ENCODE measurements at regions not wholly inside any gene's neighbourhood (a gene's known extent, or its start where the extent isn't known, plus 50 kb on each side); places are given as distances from the start of the nearest gene placed in this dataset.

DNA sequence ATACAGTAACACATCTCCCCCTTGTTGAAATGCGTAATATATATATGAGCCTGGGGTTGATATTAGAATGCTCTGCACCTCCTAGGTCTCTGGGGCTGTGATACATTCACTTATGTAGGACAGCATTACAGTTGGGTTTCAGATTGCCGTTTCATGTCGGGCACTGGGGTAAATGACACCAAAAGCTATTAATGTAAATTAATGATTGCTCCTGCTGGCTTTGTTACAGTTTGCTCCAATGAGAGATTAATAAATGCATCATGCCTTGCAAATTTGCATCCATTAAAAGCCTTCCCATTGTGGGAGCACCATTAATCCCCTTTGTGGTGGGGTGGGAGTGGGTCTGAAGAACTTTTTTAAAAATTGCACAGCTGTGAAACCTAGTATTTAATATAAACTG, 584.4 kb upstream of the EEF2KMT start:
- no peak for DNase-seq

GRCh38 chr16:5678371-5678770, 580.8 kb upstream of the EEF2KMT start:
- no peak for DNase-seq

DNA sequence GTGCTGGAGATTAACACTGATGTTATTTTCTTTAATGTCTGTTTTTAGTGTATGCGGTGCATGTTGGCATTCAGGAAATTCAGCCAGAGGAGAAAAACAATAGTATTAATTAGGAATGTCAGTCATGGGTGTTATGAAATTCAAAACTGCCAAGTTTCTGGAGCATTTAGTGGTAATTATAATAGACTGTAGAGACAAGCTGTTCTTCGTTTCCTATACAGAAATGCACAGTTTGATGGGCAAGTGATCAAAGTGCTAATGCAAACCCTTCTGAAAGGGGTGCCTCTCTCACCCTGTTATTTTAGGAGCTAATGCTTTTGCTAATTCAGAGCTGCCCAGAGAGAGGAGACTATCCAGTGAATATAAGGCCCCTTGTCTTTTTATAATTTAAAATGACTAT, 573.8 kb upstream of the EEF2KMT start:
- no peak for DNase-seq

DNA sequence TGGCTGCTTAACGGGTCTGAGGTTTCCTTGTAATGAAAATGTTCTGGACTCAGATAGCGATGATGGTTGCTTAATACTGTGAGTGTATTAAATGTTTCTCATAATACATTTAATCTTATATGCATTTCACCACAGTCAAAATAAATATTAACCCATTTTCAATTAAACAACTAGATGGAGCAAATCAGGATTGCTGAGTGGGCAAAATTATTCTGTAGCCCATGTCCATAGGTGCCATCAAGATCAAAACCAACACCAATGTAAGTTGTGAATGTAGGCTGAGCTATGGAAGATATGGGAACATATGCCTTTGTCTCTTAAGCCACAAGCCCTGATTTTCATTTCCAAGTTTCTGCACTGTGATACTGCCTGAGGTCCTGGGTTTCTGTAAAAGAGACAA, 572.6 kb upstream of the EEF2KMT start:
- no peak for DNase-seq

- DNase-seq = no peak
Observed at GRCh38 chr16:5668553-5668952, 571.0 kb upstream of the EEF2KMT start.

GRCh38 chr16:5665834-5666233, 568.2 kb upstream of the EEF2KMT start:
- DNase-seq = no peak

- no peak for DNase-seq
Observed at GRCh38 chr16:5653789-5654188, 556.2 kb upstream of the EEF2KMT start.

DNA sequence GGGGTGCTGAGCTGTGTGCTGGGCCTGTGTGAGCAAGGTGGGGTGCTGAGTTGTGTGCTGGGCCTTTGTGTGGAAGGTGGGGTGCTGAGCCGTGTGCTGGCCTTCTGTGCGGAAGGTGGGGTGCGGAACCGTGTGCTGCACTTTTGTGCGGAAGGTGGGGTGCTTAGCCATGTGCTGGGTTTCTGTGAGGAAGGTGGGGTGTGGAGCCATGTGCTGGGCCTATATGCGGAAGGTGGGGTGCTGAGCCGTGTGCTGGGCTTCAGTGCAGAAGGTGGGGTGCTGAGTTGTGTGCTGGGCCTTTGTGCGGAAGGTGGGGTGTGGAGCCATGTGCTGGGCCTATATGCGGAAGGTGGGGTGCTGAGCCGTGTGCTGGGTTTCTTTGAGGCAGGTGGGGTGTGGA, 555.4 kb upstream of the EEF2KMT start:
- no peak for DNase-seq

DNA sequence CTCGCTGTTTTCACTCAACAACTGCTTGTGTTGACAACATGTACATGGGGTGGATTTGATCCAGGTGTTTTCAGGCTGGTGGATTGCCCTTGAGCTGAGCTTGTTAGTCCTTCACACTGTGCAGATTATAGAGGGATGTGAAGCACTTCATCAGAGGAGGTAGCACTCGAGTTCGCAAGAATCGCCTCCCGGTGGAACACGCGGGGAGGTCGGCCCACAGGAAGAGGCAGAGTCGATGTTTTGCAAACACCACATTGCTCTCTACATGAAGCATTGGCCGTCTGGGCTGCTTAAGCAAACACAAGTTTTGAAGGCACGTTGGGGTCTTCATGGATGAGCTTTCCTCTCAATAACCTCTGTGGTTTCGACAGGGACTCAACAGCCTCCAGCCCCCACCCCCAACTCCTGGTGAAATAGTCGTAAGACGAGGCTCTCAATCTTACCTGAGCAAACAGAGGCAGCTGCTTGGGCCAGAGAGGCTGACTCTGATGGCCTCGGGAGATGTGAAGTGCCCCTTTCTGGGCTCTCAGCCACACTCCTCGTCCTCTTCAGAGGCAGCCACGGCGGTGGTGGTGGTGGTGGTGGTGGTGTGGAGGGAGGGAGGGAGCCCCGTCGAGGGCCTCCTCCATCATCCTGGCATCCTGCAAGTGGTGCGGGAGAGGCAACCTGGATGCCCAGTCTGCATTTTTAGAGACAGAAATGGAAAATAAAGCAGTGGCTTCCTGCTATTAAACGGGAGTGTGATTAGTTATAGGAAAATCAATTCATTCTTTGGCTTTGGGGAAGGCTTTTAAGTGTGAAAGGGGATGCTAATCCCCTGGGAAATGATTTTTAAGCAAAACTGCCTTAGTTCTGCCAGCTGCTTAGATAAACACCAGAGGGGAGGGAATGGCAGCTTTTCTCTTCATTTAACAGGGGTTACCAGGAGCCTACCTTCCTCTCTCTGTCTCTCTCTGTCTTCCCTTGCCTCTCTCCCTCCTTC, 552.5 kb upstream of the EEF2KMT start:
- no peak for DNase-seq

GRCh38 chr16:5647051-5647450, 549.5 kb upstream of the EEF2KMT start:
- no peak for DNase-seq

- DNase-seq = no peak
Observed at GRCh38 chr16:5643855-5644531, 546.4 kb upstream of the EEF2KMT start.

GRCh38 chr16:5642436-5642835, 544.8 kb upstream of the EEF2KMT start:
- DNase-seq = no peak

- DNase-seq = no peak
Observed at GRCh38 chr16:5642011-5642410, 544.4 kb upstream of the EEF2KMT start.

DNA sequence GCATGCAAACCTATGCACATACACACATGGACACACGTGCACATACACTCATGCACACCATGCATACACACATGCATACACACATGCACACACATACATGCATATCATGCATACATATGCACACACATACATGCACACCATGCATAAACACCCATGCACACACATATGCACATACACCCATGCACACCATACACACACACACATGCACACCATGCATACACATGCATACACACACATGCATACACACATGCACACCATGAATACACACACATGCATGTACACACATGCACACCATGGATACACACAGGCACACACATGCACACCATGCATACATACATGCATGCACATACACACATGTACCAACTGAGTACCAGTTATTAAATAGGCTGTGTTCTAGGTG, 543.3 kb upstream of the EEF2KMT start:
- DNase-seq = no peak

DNA sequence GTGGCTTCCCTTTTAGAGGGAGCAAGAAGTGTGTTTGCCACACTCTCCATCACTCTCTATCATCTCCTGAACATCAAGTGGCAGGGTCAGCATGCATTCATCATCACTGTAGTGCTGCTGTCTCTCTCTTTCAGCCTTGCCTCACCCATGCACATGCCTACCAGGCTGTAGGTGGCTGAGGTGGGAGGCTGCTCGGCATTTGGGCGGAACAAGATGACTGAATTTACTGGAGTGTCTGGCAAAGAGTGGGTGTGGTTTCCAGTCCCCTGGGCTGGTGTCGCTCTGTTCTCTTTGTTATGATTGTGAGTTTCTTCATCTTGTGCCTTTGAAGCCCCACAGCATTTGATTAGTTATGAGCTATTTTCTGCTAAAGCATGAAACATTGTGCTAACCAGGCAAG, 541.9 kb upstream of the EEF2KMT start:
- DNase-seq = no peak

GRCh38 chr16:5635331-5635730, 537.7 kb upstream of the EEF2KMT start:
- no peak for DNase-seq

DNA sequence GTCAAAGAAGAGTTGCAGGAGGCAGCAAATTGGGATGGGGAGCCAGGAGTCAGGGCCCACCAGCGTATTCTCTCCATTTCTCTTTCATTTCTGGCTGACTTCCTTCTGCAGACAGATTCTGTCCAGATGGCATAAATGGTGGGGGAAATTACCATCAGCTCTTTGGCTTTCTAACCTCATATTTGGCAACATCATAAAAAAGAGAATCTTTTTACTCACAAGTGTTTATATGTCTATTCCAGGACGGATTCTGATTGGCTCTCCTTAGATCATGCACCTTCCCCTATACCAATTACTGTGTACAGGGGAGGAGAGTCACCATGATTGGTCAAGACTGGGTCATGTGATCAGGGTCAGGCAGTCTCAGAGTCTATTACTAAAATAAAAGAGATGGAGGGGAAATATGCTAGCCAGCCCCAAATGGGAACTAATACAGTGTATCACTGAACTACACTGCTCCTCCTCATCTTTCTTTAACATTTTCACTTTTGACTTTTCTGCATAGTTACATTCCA, 537.1 kb upstream of the EEF2KMT start:
- DNase-seq = no peak

- DNase-seq = no peak
Observed at GRCh38 chr16:5633845-5634440, 536.3 kb upstream of the EEF2KMT start.

DNA sequence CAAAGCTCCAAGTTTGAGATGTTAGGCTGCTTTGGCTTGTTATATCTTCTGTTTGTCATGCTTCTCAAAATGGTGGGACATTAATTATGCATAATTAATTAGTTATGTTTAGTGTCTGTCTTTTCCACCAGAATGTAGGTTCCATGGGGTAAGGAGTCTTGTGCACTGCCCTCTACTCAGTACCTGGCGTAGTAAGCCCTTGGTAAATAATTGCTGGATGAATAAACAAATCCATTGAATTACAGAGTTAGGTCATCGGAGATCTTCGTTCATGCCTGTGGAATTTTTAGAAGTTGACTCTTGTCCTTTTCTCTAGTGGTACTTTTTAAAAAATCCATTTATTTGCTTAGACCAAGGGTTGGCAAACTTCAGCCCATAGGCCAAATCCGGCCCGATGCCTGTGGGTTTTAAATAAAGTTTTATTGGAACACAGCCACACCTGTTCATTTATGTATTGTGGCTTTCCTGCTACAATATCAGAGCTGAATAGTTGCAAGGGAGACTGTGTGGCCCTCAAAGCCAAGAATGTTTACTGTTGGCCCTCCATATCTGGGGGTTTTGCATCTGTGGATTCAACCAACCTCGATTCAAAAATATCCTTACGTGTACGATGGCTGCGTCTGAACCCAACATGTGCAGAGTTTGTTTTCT, 524.8 kb upstream of the EEF2KMT start:
- DNase-seq = no peak

GRCh38 chr16:5621826-5622225, 524.2 kb upstream of the EEF2KMT start:
- DNase-seq = no peak

DNA sequence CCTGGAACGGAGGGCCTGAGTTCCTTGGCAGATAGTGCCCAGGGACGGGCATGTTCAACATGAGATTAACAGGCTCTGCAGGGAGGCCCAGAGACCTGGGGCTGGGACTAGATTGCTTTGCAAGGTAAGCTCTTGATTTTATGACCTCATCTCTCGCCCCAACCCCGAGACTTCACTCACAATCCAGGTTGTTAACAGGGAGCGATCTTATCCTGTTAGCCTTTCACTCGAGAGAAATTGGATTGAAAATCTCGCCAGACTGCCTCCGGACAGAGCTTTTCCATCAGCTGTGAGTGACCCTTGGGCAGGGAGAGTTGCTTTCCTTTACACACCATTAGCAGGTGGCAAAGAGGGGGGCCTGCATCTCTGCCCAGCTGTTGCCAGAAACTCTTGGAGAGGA, 521.7 kb upstream of the EEF2KMT start:
- no peak for DNase-seq

DNA sequence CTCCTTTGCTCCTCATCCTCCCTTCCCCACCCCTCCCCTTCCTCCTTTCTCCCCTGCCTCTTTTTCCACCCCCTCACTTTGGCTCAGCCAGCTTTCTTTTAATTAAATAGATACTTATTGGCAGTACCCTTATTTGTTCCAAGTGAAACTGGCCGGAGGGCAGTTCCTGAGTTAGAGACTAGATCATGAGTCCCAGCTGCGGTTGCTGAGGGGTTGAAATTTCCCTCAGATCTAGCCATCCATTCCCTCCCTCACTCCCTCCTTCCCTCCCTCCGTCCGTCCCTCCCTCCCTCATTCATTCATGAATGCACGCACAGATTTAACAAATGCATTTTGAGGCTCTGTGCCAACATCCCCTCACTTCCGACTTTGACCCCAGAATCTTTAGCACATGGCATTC, 519.2 kb upstream of the EEF2KMT start:
- DNase-seq = no peak

Measured in activated effector memory CD4-positive, alpha-beta T cell treated with anti-CD3 and anti-CD28 coated beads, Interleukin-2, amount 50 U/mL, for 16 hours (primary cell).